GM12873 (cell line): ENCODE measurements at regions not wholly inside any gene's neighbourhood (a gene's known extent, or its start where the extent isn't known, plus 50 kb on each side); places are given as distances from the start of the nearest gene placed in this dataset.

Experiments used
- TF ChIP-seq, protein P1 (sequence below): IDR thresholded peaks from 2 replicates; pipeline ENCODE4 v1.5.1; 2012; ENCODE audit warnings: low read depth, mild to moderate bottlenecking, moderate library complexity, low read length, control low read depth; ENCODE audit not compliant: insufficient read depth; ENCODE audit errors: missing control alignments

DNA sequence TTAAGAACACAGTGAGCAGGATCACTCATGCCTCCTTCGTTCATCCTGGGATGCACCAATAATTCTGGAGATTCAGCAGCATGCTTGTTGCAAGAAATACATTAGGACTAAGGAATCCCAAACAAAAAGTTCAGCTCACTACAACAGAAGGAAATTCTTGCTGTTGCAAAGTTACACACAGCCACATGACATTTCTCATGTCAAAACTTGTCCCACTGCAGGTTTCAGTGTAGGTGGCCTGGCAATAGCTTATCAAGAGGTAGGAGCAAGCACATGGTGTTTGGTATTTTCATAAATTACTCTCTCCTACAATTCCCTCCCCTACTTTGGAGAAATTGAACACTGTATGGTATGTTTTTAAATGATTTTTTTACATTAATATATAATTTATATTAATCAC, 399.6 kb upstream of the EPHA3 start:
- TF ChIP-seq, protein P1, sequence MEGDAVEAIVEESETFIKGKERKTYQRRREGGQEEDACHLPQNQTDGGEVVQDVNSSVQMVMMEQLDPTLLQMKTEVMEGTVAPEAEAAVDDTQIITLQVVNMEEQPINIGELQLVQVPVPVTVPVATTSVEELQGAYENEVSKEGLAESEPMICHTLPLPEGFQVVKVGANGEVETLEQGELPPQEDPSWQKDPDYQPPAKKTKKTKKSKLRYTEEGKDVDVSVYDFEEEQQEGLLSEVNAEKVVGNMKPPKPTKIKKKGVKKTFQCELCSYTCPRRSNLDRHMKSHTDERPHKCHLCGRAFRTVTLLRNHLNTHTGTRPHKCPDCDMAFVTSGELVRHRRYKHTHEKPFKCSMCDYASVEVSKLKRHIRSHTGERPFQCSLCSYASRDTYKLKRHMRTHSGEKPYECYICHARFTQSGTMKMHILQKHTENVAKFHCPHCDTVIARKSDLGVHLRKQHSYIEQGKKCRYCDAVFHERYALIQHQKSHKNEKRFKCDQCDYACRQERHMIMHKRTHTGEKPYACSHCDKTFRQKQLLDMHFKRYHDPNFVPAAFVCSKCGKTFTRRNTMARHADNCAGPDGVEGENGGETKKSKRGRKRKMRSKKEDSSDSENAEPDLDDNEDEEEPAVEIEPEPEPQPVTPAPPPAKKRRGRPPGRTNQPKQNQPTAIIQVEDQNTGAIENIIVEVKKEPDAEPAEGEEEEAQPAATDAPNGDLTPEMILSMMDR, result no peak

DNA sequence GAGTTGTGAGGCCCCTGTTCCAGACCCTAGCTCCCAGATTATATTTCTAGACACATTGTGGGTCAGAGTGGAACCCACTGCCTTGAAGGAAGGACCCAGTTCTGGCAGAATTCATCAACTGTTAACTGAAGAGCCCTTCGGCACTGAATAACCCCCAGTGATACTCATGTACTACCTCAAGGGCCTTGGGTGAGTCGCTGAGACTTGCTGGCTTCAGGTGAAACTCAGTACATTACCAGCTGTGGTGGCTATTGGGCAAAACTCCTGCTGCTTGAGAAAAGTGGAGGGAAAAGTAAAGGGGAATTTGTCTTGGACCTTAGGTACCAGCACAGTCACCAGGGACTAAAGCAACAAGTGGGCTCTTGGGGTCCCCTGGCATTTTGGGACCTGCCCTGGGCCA, 394.9 kb upstream of the EPHA3 start:
- TF ChIP-seq, protein P1, result no peak

DNA sequence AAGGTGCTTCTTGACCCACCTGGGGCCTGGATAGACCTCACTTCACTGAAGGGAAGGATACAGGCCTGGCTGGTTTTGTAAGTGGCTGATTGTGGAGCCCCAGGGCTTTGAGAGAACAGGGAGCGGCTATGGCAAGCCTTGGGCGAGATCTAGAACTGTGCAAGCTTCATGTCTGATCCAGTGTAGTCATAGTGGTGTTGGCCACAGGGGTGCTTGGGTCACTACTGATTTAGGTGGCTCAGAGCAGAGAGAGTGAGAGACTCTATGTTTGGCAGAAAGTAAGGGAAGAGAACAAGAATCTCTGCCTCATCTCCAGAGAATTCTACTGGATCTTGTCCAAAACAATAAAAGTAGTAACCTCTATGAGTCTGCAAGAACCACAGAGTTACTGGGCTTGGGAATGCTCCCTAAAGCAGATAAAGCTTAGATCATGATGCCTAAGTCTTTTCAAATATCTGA, 394.2 kb upstream of the EPHA3 start:
- TF ChIP-seq, protein P1, result no peak

DNA sequence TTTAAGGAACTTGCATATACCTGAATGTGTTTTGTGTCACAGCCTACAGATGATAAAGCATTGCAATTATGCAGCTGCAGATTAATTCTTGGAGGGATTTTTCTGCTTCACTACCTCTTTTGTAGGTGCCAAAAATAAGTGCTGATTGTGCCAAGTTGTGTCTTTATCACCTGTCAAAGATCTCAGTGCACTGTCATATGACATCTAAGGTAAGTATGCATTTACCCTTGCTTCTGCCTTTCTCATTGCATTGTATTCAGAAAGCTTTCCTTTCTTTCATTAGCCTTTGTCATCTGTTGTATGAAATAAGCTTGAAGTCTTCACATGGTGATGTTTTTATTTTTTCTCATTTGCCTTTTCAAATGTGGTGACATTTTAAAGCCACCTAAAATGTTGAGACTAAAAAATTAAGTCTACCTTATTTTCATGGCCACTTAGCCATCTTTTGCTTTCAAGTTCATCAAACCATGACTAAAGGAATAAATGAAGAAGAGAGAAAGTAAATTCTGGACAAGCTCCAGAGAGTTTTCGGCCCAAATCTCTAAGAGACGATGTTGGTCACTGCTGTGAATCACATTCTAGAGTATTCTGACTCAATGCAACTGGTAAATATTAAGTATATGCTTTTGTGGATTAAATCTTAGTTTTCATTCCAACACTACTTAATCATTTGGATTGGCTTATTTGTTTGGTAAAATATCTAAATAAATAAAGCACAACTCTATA, 381.8 kb upstream of the EPHA3 start:
- TF ChIP-seq, protein P1, result no peak

DNA sequence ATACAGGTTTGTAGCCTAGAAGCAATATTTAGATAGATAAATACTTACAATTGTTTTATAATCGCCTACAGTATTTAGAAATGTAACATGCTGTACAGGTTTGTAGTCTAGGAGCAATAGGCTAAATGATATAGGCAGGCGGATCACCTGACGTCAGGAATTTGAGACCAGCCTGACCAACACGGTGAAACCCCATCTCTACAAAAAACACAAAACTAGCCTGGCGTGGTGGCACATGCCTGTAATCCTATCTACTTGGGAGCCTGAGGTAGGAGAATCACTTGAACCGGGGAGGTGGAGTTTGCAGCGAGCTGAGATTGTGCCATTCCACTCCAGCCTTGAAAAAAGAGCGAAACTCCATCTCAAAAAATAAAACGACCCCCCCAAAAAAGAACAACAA, 375.2 kb upstream of the EPHA3 start:
- TF ChIP-seq, protein P1, result no peak

DNA sequence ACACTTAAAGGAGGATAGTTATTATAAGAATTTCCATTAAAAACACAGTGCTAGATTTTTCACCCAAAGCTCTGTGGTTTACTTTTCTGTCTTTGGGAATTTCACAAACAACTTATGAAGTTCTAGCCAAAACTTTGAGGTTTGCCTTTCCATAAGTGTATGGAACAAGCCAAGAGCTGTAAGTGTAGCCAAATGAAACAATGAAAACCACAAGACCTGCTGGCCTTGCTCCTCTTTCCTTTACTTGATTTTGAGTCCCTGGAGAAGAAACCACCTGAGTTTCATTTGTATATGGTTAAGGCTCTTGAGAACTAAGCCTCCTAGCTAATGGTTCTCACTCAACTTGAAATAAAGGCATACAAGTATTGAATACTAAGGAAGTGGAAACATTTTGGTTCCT, 365.3 kb upstream of the EPHA3 start:
- TF ChIP-seq, protein P1, result no peak

DNA sequence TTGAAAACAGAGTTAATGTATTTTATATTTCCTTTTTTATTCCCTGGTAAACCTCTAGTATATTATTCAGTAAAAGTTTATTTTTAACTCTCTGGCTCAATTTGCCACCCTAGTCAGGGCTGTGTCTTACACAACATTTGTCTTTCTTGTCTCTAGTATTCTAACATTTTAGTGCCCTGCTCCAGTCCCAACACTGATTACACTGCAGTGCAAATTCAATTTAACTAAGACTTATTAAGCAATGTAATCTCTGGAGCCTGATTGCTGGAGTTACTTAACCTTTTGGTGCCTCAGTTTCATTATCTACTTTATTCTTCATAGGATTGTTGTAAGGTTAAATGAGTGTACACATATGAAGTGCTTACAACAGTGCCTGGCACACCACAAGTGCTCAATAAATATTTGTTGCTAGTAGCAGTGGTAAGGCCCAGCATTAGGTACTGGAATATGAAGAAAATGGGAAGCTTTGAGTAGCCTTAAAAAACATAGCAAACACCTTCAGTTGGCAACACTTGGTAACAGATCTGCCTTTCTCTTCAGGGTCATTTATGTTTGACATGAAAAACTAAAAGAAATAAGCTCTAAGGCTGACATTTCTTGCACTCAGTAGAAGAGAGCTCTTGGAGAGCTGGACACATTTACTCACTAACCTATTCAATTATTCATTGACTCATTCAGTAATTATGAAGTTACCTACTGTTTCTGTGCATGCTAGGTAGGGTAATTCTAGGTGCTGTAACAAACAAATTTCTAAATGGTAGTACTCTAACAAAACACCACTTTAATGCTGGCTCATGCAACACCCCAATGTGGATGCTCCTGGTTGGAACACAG, 364.5 kb upstream of the EPHA3 start:
- TF ChIP-seq, protein P1, result no peak
